Mucosa of rectum (tissue), 2 donors: ENCODE measurements at regions not wholly inside any gene's neighbourhood (a gene's known extent, or its start where the extent isn't known, plus 50 kb on each side); places are given as distances from the start of the nearest gene placed in this dataset.
"Not testable (repeated sequence)": the region's sequence is repeated elsewhere in the genome, so short reads cannot be mapped to it uniquely, and the experiment has no call there.

Source experiments
- H3K27ac ChIP-seq, 2 donors: one replicate each; pipeline ENCODE4 v1.7.0; 2013; ENCODE audit warnings: inconsistent platforms in 2 of 2, low read depth in 2 of 2, low read length in 2 of 2
- H3K27me3 ChIP-seq, 2 donors: one replicate each; pipeline ENCODE4 v1.7.0; 2013; ENCODE audit warnings: low read length in 2 of 2; ENCODE audit not compliant: control insufficient read depth in 2 of 2, insufficient read depth in 2 of 2
- H3K36me3 ChIP-seq, 2 donors: one replicate each; pipeline ENCODE4 v1.7.0; 2013; ENCODE audit warnings: low read length in 2 of 2; ENCODE audit not compliant: control insufficient read depth in 2 of 2, insufficient read depth in 2 of 2
- H3K4me1 ChIP-seq, 2 donors: one replicate each; pipeline ENCODE4 v1.7.0; 2013; ENCODE audit warnings: low read length in 2 of 2, mild to moderate bottlenecking in 1 of 2; ENCODE audit not compliant: control insufficient read depth in 2 of 2, insufficient read depth in 2 of 2
- H3K4me3 ChIP-seq, 2 donors: one replicate each; pipeline ENCODE4 v1.7.0; 2013; ENCODE audit warnings: low read length in 2 of 2
- H3K9ac ChIP-seq, 2 donors: one replicate each; pipeline ENCODE4 v1.7.0; 2013; ENCODE audit warnings: low read length in 2 of 2, low read depth in 1 of 2, mild to moderate bottlenecking in 1 of 2
- H3K9me3 ChIP-seq, 2 donors: one replicate each; pipeline ENCODE4 v1.7.0; 2013; ENCODE audit warnings: low read length in 2 of 2; ENCODE audit not compliant: control insufficient read depth in 2 of 2
- donor health status: healthy.
- donor health status: Normal muscosa, but diverticular disease.

DNA sequence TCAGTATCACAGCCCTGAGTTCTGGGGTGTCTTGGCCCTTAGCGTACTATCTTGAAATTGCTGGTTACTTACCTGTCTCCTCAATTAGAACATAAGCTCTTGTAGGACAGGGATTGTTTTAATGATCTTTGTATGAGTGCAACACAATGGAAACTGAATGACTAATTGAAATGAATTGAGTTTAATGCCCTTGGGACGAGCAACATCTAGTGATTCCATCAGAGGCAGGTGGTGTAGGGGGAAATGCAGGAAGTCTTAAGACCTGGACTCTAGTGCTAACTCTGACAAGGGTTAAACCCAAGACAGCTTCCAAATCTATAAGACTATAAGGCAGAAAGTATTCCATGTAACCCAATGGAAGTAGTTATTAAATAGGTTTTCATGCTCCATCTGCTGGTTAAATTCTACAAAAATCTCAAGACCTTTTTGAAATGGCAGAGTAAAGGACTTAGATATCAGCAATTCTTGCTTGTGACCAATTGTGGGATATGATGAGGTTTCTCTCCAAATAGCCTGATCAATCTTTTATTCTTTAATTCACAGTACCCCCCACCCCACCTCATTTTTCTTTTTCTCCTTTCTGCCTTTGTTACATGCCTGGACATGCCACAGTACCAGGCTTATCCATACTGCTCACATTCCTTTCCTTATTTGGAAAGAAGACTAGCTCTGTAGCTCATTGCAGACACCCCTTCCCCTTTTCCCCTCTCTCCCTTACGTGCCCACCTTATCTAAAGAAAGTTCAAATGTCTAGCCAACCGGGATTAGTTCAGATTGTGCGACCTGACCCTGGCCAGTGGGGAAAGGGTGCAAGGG, 340.8 kb downstream of the PAPSS1 start:
- no peaks in the 10 kb centered on the region for H3K36me3 ChIP-seq
- no peaks in the 10 kb centered on the region for H3K27me3 ChIP-seq
- no peak overlapping the region for H3K27ac ChIP-seq

GRCh38 chr4:107376293-107376692, 340.2 kb upstream of the DKK2 start:
- Histone ChIP-seq H3K4me3 (no peak overlapping the region), H3K9ac (no peak overlapping the region), H3K4me1 (no peaks in the 10 kb centered on the region), H3K9me3 (no peaks in the 10 kb centered on the region), H3K27ac (no peak overlapping the region), H3K36me3 (no peaks in the 10 kb centered on the region), H3K27me3 (no peaks in the 10 kb centered on the region)

More for the DNA sequence above, 340.8 kb downstream of the PAPSS1 start:
- no peaks in the 10 kb centered on the region for H3K4me1 ChIP-seq
- no peak overlapping the region for H3K9ac ChIP-seq
- H3K4me3 ChIP-seq = no peak overlapping the region
- no peaks in the 10 kb centered on the region for H3K9me3 ChIP-seq

DNA sequence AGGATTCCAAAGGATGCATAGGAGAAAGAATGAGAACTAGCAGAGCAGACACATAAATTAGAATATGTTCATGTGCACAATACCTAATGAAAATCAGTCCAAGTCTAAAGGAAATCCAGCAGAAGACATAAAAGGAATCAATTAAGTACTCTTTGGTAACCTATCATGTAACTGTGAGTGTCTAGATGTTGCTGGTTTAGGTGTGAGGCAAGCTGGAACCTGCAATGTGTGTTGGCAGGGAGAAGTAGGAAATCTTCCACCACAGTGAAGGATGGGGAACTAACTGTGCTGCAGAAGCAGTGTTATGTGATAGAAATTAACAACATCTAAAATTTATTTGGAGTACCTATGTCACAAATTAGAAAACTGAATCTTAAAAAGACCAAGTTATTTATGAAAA, 330.8 kb upstream of the DKK2 start:
- Histone ChIP-seq H3K9me3 (no peaks in the 10 kb centered on the region), H3K27me3 (no peaks in the 10 kb centered on the region), H3K4me3 (no peak overlapping the region), H3K36me3 (no peaks in the 10 kb centered on the region), H3K9ac (no peak overlapping the region), H3K27ac (no peak overlapping the region), H3K4me1 (no peaks in the 10 kb centered on the region)

DNA sequence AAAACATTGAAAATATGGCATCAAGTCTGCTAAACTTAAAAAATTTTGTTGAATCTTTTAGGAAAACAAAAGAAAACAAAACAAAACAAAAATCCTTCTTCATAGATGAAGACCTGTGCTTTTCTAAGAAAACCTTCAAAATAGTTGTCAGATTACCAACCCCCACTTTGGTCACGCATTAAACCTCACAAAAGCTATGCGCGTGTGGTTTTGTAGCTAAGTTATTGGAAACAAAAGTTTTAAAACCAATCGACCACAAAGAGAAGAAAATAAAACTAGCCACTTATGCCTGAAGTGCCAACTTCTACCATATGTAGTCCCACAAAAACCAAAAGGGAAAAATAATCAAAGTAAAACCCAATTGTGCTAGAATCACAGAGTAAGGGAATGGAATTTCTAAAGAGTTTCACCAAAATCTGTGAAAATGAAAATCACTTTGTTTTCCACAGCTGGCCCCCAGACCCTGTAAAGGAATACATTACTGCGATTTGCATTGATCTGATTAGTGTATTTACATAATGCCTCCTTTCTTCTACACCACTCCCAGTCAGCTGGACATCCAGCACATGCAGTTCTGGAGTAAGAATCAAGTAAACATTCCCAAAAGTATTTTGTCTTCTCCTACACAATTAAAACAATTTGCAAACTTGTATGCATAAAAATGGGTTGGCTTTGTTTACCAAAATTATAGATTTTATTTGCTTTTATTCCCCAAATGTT, 330.1 kb upstream of the DKK2 start:
- H3K9ac ChIP-seq = no peak overlapping the region
- no peak overlapping the region for H3K4me3 ChIP-seq
- H3K9me3 ChIP-seq = no peaks in the 10 kb centered on the region
- no peaks in the 10 kb centered on the region for H3K36me3 ChIP-seq
- H3K27ac ChIP-seq = no peak overlapping the region
- H3K4me1 ChIP-seq = no peaks in the 10 kb centered on the region
- no peaks in the 10 kb centered on the region for H3K27me3 ChIP-seq

GRCh38 chr4:107363125-107363524, 327.0 kb upstream of the DKK2 start:
- Histone ChIP-seq H3K4me1 (no peaks in the 10 kb centered on the region), H3K27me3 (no peaks in the 10 kb centered on the region), H3K36me3 (no peaks in the 10 kb centered on the region), H3K4me3 (no peak overlapping the region), H3K27ac (no peak overlapping the region), H3K9me3 (no peaks in the 10 kb centered on the region), H3K9ac (no peak overlapping the region)

GRCh38 chr4:107359208-107359607, 323.1 kb upstream of the DKK2 start:
- H3K9me3 ChIP-seq = no peaks in the 10 kb centered on the region
- H3K4me1 ChIP-seq = no peaks in the 10 kb centered on the region
- no peak overlapping the region for H3K27ac ChIP-seq
- H3K27me3 ChIP-seq = no peaks in the 10 kb centered on the region
- no peak overlapping the region for H3K9ac ChIP-seq
- H3K4me3 ChIP-seq = no peak overlapping the region
- H3K36me3 ChIP-seq = no peaks in the 10 kb centered on the region

GRCh38 chr4:107354304-107354703, 318.2 kb upstream of the DKK2 start:
- not testable (repeated sequence) for H3K9ac ChIP-seq, H3K36me3 ChIP-seq, H3K4me1 ChIP-seq, H3K9me3 ChIP-seq, H3K27me3 ChIP-seq, H3K4me3 ChIP-seq, H3K27ac ChIP-seq

GRCh38 chr4:107351196-107351595, 315.1 kb upstream of the DKK2 start:
- Histone ChIP-seq H3K4me1 (no peaks in the 10 kb centered on the region), H3K36me3 (no peaks in the 10 kb centered on the region), H3K4me3 (no peak overlapping the region)

GRCh38 chr4:107349732-107350131, 313.6 kb upstream of the DKK2 start:
- H3K4me3 ChIP-seq = no peak overlapping the region
- no peak overlapping the region for H3K9ac ChIP-seq
- H3K4me1 ChIP-seq = no peaks in the 10 kb centered on the region
- no peaks in the 10 kb centered on the region for H3K27me3 ChIP-seq
- no peak overlapping the region for H3K27ac ChIP-seq
- H3K36me3 ChIP-seq = no peaks in the 10 kb centered on the region
- no peaks in the 10 kb centered on the region for H3K9me3 ChIP-seq

More at GRCh38 chr4:107351196-107351595, 315.1 kb upstream of the DKK2 start:
- no peaks in the 10 kb centered on the region for H3K9me3 ChIP-seq
- H3K27ac ChIP-seq = no peak overlapping the region
- no peak overlapping the region for H3K9ac ChIP-seq
- no peaks in the 10 kb centered on the region for H3K27me3 ChIP-seq

DNA sequence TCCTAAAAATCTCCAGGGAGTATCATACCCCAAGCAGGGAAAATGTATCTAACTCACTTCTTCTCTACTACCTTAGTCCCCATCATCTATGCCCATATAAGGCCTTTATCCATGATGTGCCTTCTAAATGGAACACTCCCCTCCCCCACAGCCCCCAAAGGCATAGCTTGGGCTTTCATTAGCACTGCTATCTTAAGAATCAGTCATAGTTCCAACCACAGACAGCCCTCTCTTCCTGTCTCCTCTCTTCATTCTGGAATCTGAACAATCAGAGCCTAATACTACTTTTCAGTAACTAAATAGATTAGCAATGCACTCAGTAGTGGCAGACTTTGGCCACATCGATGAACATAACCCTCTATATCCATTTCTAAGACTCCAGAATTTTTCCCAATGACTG, 313.2 kb upstream of the DKK2 start:
- H3K36me3 ChIP-seq = no peaks in the 10 kb centered on the region
- no peak overlapping the region for H3K9ac ChIP-seq

More for the DNA sequence above, 313.2 kb upstream of the DKK2 start:
- Histone ChIP-seq H3K4me1 (no peaks in the 10 kb centered on the region), H3K4me3 (no peak overlapping the region), H3K27me3 (no peaks in the 10 kb centered on the region), H3K9me3 (no peaks in the 10 kb centered on the region), H3K27ac (no peak overlapping the region)
